HG02885 (cell line): ENCODE measurements at regions not wholly inside any gene's neighbourhood (a gene's known extent, or its start where the extent isn't known, plus 50 kb on each side); places are given as distances from the start of the nearest gene placed in this dataset.
"Not testable (repeated sequence)": the region's sequence is repeated elsewhere in the genome, so short reads cannot be mapped to it uniquely, and the experiment has no call there.

Experiments used
- ATAC-seq: cut with Tn5 transposase; IDR thresholded peaks from one replicate; pipeline ENCODE4 v1.9.1; 2021; ENCODE audit warnings: mild to moderate bottlenecking; ENCODE audit not compliant: unreplicated experiment, poor library complexity

DNA sequence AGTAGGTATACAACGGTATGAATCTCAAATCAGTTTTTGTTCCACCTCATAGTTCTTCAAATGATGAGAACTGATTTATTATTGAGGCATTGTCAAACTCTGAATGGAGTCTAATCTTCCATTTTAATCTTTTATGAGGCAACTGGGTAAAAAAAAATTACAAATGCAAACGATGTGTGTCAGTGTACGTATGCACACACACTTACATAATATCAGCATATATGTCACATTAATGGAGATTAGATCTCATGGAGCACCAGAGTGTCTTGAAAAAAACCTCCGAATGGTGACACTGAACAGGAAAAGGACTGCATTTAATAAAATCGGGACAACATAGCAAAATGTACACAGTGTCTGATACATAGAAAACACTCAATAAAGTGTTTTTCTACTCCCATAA is 842.7 kb downstream of the EFNB2 start:
- no peak for ATAC-seq

DNA sequence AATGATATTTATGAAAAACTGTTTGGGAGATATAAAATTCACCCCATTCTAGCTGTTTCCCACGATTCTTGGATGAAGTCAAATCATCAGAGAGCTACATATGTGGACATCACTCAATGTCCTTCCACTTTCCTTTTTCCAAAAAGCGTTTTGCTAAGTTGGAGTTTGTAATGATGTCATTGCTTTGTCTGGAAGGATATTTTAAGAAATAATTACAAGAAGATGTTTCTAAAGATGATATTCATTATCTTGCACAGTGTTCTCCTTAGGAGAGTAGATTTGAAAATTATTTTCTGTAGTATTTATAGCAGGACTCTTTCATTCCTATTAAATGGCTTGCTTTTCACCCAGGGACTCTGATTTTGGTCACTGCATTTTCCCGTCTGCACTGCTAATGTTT is 851.2 kb downstream of the EFNB2 start:
- ATAC-seq: no peak

DNA sequence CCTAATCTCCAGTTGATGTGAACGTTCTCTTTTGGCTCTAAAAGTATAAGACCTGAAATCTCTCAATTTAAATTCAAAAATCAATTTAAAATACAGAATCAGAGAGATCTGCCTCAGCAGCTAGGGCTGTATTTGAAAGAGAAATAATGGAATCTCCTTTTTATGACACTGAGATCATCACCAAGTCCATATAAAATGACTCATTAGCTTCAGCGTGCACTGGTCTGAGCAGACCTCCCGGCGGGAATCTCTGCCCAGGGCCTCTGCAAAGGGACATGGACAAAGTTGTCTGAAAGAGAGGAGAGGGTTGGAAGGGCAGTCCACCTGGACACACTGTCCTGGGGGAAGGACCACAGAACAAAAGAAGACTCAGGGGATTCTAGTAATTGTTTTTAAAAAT is 855.6 kb downstream of the EFNB2 start:
- ATAC-seq: no peak

DNA sequence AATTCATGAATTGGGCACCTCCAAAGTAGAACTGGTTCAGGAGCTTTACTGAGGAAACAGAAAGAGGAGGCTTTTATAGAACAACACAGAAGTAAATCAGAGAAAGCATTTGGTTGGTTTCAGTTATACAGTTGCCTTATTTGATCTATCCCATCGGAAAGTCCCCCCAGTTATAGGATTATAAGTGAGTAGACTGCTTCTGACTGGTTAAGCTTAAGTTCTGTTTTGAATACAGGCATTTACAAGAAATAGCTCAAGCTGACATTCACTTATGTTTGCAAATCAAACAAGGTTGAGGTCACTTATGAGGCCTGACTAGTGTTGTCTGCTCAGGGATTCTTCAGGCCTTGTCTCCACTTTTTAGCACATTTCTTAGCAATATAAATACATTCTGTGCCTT is 857.4 kb downstream of the EFNB2 start:
- no peak for ATAC-seq

DNA sequence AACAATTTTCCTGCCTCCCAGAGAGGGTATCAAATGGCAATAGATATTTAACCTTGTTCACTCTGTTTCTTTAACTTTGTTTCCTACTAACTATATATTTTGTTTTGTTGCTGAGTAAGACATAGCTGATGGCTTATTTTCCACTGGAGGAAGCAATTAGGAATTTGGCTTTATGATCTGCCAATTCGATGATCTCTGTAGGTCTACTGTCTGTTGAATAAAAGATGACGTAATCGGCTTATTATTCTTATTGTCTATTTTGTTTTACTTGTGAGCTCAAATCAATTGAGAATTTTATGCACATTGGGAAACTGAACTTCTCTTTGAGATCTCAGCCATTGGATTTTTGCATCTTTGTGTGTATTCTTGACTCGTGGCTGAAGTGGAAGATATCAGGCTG is 862.6 kb downstream of the EFNB2 start:
- ATAC-seq: no peak

DNA sequence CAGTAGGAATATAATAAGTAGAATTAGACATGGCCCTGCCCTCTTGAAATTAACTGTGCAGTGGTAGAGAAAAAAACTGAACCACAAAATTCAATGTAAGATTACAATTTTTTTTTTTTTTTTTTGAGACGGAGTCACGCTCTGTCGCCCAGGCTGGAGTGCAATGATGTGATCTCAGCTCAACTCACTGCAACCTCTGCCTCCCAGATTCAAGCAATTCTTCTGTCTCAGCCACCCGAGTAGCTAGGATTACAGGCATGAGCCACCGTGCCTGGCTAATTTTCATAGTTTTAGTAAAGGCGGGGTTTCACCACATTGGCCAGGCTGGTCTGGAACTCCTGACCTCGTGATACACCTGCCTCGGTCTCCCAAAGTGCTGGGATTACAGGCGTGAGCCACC is 864.3 kb downstream of the EFNB2 start:
- not testable (repeated sequence) for ATAC-seq

DNA sequence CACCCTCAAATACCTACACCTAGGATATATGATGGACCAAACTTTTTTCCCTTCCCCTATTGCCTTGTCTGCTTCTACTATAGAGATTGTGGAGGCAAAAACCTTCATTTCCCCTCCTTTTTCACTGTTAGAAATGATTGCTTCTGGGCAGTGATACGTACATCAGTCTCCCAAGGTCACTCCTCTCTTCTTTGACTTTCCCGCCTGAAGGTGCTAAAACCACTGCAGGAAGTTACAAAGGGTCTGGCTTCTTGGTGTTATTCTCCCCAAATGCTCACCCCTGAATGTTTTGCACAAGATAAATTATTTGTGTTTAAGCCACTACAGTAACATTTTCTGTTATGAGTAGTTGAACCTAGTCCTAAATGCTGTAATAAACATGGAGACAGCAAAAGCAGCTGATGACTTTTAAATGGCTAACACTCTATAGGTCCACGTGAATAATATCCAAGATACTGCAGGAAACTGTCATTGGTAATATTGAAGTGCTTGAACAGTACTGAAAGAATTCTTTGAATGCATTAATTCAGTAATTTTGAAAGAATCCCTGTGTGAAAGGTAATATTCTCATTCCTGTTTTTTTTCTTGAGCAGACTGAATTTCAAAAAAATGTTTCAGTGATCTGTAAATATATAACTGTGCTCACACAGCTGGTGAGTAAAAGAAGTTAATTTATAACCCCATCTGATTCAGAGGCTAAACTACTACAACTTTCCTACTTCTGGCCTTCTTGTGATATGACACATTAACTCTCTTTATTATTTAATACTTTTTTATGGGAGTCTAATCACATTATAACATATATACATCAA is 865.1 kb downstream of the EFNB2 start:
- no peak for ATAC-seq

DNA sequence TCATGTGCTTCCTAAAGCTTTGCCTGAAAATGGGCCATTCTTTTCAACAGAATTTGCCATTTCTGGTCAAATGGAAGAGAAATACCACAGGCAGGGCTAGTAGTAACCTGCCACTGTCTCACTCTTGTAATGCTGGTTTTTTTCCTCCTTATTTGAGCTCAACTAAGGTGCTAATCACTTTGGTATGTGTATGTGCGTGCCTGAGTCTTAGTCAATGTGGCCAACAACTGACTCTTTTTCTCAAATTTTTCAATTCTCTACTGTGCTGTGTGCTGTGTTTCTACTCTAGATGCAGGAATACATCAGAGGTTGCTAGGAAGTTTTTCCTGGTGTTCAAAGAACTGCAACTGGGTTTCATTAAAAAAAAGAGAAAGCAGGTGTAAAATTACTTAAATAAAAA is 870.2 kb downstream of the EFNB2 start:
- ATAC-seq: no peak

DNA sequence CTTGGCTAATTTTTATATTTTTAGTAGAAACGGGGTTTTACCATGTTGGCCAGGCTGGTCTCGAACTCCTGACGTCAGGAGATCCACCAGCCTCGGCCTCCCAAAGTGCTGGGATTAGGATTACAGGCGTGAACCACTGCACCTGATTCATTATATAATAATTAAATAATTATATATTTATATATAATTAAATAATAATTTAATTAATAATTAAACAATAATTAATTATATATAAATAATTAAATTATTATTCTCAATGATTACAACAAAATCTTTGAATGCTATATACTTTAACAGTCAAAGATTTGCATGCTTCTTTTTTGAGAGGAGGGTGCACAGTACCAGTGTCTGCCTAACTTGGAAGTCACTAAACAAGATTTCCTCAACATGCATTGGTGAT is 872.3 kb downstream of the EFNB2 start:
- no peak for ATAC-seq

DNA sequence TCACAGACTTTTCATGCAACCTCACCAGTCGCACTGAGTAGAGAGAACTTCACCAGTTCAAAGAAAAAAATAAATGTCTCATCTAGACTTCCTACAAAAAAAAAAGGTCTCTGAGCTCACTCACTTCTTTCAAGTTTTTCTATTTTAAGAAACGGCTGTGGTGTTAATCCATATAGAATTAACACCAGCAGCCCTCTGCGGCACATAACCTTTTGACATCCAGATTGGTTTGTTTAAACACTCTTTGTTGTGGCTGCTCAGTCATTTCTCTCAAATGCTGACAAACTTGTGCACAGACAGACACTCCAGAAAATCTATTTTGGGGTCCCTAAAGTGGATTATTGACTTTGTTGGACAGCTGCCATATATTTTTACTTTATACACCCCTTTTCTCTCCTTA is 874.9 kb downstream of the EFNB2 start:
- no peak for ATAC-seq

DNA sequence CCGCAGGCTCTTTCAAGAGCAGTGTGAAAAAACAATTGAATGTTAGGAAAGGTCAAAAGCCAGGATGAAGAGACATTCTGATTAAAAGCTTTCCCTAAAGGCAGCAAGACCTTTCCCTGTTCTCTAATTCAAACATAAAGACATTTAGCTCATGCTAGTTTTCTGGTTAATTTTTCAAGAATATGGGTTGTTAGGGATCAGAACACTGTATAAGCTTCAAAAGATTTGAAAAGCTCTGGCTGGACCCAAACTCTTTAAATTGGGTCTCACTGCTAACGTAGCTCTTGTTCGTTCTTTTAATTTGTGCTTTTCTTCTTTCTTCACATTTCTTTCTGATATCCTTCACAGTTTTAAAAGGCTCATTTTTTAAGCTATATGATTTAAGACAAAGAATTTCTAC is 877.0 kb downstream of the EFNB2 start:
- no peak for ATAC-seq

DNA sequence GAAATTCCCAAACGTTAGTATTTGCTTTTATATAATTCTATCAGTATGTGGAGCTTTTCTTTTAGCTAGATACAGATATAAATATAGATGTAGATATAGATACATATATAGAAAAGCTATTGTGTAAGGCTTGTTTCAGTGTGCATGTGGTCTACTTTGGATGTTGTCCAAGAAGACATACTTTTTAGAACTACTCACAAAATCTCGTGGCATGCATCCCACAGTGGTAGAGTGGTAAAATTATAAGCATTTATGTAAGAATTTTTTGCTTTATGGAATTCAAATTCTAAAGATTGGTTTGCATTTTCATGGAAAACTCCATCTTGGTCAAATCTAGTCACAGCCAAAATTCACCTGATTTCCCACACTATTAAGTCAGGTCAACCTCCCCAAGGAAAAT is 880.4 kb downstream of the EFNB2 start:
- no peak for ATAC-seq

DNA sequence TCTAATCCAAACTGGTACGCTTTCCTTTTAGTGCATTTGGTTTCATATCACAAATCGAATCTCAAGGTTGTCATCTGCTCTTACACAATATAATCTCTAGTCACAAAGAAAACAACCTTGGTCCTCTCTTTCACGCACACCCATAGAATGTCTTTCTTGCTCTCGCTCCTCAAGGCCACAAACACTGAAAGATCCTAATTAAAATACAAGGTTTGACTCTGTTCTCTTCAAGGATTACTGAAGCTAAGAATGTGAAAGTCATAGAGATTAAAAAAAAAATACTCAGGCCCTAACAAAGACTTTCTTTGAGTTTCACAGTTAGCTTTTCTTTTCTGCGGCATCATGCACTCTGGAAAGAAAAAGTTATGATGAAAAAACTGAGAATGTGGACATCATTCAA is 891.5 kb downstream of the EFNB2 start:
- no peak for ATAC-seq

DNA sequence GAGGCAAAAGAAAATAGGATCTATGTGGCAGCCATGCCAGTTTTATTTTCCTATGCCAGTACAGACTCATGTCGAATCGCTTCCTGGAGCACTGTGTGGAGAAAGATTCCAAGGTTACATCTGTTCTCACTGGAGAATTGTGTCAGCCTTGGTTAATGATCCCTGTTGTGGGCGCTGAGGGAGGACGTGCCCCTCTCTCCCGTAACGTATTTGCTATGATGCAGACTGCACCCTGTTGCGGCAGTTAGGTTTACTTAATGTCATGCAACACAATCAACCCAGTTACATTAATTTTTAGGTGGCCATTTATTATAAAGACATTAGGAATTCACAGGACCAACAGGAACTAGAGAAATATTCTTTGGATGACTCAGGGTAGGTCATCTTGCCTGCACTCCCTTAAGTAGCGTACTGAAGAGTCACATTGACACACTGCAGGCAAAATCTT is 892.9 kb downstream of the EFNB2 start:
- no peak for ATAC-seq

DNA sequence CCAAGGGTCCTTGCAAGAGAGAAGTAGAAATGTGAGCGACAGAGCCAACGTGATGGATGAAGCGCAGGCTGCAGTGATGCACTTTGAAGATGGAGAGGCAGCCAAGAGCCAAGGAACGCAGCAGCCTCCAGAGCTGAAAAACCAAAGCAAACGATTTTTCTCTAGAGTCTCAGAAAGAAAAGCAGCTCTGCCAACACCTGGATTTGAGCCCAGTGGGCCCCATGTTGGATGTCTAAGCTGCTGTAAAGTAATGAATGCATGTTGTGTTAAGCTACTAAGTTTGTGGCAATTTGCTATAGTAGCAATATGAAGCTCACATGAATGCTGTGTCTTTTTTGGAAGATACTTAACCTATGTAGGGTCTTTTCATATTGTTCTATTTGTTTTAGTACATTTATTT is 894.3 kb downstream of the EFNB2 start:
- no peak for ATAC-seq

DNA sequence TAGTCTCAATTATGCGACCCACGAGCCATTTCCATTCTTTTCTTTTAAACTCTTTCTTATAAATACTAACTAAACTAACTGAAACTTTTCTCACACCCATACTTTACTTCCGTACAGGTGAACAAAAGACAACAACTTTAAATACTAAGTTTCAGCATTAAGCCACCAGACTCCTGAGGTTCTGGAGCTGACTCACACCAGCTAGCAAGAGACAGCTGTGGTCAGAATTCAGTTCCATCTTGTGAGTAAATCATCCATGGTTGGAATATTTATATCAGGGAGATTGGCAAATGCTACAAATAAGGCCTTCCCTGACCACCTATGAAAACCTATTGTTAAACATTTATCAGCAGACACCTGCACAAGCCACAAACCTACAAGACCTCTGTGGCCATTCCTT is 897.0 kb downstream of the EFNB2 start:
- ATAC-seq: no peak

DNA sequence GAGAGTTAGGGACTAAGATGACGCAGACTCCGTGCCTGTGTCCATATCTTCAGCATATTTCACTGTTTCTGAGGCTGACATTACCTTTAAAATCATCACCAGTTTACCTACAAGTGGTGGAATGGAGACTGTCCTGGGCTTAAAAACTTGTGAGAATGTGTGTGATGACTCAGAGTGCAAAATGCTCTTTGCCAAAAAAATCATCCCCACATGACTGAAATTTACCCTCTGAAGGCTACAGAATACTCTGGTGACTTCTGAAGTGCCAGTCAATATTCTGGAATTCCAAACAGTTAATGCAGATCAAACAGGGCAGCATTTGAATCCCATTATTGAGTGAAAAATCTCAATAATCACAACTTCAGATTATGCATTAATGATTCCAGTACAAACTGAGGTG is 901.4 kb downstream of the EFNB2 start:
- no peak for ATAC-seq

DNA sequence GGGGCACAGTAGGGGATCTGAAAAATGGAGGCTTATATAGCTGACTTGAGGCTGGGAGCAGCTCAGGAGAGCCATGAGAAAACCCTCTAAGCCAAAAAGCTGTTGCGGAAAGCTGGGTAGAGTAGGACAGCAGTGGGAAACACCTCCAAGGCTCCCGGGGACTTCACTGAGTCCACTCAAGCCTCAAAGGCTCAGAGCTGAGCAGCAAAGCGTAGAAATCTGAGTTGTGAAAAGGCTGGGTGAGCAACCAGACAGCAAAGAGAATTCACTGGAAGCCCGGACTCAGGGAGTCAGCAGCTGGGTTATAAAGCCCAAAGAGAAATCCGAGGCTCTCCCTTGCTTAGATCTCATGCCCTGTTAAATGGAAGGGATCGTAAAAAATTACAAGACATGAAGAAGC is 905.0 kb downstream of the EFNB2 start:
- no peak for ATAC-seq

DNA sequence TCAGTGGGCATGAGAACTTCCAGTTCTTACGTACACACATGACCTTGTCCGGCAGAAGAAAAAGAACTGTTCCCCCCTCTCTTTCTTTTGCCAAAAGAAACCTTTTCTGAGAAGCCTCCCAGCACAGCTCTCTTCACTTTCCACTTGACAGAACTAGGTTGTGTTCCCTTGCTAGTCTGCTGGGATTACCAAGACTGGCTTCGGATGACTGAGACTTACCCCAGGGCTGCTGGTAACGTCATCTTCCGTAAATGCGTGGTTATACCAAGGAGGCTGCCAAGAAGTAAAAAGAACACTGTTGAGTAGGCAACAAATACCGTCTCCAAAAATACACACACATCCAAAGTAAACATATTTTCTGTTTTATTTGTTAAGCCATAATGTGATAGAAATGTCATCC is 908.2 kb downstream of the EFNB2 start:
- no peak for ATAC-seq

DNA sequence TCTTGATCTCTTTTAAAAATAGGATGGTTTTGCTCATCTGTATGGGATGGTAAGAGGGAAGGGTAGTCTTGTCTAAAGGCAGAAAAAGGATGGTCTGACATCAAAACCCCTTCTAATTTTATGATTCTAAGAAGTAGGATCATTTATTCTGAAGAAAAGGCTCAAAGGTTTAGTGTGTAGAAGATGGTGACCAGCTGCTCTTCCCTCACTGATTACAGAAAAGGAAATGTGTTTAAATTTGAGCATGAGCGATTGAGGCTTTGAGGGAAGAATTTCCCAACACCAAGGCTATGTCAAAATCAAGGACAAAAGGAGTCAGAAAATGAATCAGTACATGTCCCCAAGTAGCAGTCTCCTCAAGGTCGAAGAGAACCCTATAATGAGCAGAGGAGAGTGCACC is 909.8 kb downstream of the EFNB2 start:
- no peak for ATAC-seq

DNA sequence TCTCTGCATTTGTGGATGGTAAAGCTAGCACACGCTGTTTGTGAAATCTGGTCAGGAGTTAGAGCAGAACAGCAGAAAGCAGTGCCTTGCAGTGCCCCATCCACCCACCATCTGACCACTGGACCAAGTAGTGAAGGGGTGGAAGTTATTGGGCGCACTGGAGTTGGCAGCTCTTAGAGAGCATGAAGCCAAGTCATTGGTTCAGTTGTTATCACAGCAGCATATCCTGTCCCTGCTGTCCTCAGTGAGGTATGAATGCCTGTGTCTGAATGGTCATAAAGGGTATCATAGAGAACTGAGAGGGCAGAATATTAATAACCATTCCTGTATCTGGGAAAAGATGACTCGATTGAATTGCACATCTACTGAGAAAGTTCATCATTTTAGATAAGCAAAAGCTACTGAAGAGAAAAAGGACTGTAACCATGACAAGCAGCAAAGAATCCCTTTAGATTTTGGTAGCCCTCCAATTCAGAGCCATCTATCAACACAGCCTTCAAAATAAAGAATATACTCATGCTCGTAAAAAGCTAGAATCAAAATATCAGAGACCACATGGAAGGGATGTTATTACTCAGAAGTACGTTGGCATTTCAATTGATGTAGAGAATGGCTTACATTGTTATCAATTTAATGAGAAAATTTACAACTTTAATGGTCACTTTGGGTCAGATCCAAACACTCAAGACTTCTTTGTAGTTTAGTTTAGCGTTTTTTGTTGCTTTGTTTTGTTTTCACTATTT is 919.0 kb downstream of the EFNB2 start:
- ATAC-seq: no peak

DNA sequence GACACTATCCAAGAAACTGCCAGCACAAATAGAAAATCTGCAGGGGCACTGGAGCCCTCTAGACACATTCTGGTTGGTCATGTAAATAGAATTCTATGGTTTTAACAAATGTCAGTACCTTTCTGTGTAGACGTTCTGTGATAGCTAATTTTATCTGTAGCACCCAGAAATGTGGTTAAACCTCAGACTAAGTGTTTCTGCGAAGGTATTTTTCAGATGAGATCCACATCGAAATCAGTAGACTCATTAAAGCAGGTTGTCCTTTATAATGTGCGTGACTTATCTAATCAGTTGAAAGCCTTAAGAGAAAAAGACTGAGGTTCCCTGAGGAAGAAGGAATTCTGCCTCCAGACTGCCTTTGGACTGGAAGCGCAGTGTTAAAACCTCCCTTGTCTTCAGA is 922.9 kb downstream of the EFNB2 start:
- ATAC-seq: no peak
